Gastrocnemius medialis (tissue), 4 donors: ENCODE measurements at regions not wholly inside any gene's neighbourhood (a gene's known extent, or its start where the extent isn't known, plus 50 kb on each side); places are given as distances from the start of the nearest gene placed in this dataset.

Experiments used
- CTCF ChIP-seq, 5 experiments: fragments of 450-650 bp in 3 of 5; fragments of 200-600 bp in 2 of 5; sonication (generic) in 2 of 5; IDR thresholded peaks in 4 of 5; conservative IDR thresholded peaks in 1 of 5; 1 replicate in 4 of 5; 2 replicates in 1 of 5; pipeline ENCODE4 v1.5.1; 2016 to 2019; ENCODE audit warnings: antibody characterized with exemption in 5 of 5, mild to moderate bottlenecking in 3 of 5, moderate library complexity in 3 of 5
- POLR2A ChIP-seq, 2 donors: fragments of 450-650 bp; IDR thresholded peaks; one replicate each; pipeline ENCODE4 v1.6.1; 2017; ENCODE audit warnings: antibody characterized with exemption in 2 of 2, mild to moderate bottlenecking in 2 of 2, moderate library complexity in 2 of 2

GRCh38 chr2:212929971-212930370, 221.4 kb downstream of the IKZF2 start:
- TF ChIP-seq CTCF (IDR thresholded peaks at IDR 0.05 in 4 of 5, conservative IDR thresholded peaks at IDR 0.05 in 1 of 5) (no peak), POLR2A (IDR thresholded peaks at IDR 0.05) (no peak)
